Activated CD4-positive, alpha-beta T cell treated with anti-CD3 and anti-CD28 coated beads, Interleukin-2, amount 50 U/mL, for 24 hours (primary cell): ENCODE measurements at regions not wholly inside any gene's neighbourhood (a gene's known extent, or its start where the extent isn't known, plus 50 kb on each side); places are given as distances from the start of the nearest gene placed in this dataset.
"Not testable (repeated sequence)": the region's sequence is repeated elsewhere in the genome, so short reads cannot be mapped to it uniquely, and the experiment has no call there.

ENCODE experiments used
- DNase-seq, 2 donors: peaks; one replicate each; pipeline ENCODE4 v3.0.0-alpha.2; 2020; ENCODE audit warnings: low read depth in 1 of 2, low spot score in 1 of 2

DNA sequence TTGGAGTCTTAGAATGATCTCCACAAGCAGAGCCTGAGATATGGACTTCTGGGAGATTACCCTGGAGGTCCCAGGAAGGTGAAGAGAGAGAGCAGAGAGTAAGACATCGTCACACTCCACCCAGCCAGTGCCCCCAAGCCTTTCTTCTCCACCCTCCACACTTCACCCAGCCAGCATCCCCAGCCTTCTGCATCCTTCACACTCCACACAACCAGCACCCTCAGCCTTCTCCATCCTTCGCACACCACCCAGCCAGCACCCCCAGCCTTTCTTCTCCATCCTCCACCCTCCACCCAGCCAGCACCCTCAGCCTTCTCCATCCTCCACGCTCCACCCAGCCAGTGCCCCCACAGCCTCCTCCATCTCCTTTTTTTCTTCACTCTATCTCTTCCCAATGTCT lies 603.9 kb upstream of the B3GAT1 start:
- DNase-seq: no peak

GRCh38 chr11:135011313-135011712 lies 599.3 kb upstream of the B3GAT1 start:
- DNase-seq: not testable (repeated sequence)

- no peak for DNase-seq
Observed at GRCh38 chr11:135009125-135009524, 597.1 kb upstream of the B3GAT1 start.

- no peak for DNase-seq
Observed at GRCh38 chr11:135008412-135008811, 596.4 kb upstream of the B3GAT1 start.

DNA sequence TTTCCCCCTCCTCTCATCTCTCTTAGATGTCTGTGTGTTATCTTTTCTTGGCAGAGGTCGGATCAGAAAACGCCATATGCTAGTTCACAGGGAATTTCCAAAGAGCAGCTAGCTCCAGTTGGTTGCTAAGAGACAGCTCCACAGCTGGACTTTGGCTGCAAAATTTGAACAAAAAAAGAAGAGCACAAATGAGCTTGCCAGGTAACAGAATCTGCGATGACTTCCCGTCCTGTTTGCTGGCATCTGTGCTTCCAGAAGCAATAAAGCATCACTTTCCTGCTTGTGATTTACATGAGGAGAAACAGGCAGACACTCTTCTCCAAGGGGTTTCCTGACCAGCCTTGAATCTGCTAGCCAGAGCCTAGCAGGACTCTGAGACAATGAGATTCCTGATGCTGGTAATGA lies 596.0 kb upstream of the B3GAT1 start:
- DNase-seq: no peak

DNA sequence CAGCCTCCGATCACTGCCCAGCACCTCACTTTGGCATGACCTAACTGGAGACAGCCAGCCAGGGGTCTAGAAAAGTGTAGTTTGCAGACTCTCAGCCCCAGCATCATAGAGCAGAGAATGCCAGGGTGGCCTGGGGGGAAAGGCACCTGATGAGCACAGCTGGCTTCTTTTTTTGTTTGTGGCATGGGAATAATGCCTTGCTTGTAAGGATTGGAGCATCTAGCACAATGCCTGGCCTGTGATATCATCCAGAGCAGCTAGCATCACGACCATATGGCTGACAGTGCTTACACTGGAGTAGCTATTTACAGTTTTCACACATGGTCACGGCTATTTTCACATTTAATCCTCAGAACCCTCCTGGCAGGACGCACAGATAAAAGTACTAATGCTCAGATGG lies 594.8 kb upstream of the B3GAT1 start:
- DNase-seq: no peak

- no peak for DNase-seq
Observed at GRCh38 chr11:135004495-135004894, 592.5 kb upstream of the B3GAT1 start.

- no peak for DNase-seq
Observed at GRCh38 chr11:135002236-135002635, 590.2 kb upstream of the B3GAT1 start.

DNA sequence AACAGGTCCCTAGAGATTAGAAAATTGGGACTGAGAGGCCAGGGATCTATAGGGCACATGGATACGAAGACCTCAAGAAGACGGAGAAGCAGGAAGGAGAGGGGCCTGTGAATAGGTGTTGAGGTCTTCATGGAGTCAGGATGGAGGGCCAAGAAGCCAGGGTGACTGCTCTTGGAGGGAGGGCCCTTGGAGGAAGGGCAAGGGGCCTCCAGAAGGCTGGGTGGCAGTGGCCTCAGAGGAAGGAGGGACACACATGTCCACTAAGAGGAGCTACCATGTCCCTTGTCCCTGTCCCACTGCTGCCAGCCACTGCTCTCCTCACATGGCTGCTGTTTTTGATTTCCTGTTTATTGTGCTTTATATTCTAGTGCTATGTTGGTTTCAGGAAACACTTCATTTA lies 589.5 kb upstream of the B3GAT1 start:
- no peak for DNase-seq

DNA sequence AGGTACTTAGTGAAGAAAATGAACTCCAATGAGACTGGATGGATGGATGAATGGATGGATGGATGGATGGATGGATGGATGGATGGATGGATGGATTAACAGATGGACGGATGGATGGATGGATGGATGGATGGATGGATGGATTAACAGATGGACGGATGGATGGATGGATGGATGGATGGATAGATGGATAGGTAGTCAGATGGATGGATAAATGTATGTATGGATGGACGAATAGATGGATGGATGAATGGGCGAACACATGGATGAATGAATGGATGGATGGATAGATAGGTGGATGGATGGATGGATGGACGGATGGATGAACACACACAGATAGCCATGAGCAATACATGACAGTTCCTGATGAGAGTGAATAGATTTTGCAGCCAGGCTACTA lies 589.0 kb upstream of the B3GAT1 start:
- not testable (repeated sequence) for DNase-seq

DNA sequence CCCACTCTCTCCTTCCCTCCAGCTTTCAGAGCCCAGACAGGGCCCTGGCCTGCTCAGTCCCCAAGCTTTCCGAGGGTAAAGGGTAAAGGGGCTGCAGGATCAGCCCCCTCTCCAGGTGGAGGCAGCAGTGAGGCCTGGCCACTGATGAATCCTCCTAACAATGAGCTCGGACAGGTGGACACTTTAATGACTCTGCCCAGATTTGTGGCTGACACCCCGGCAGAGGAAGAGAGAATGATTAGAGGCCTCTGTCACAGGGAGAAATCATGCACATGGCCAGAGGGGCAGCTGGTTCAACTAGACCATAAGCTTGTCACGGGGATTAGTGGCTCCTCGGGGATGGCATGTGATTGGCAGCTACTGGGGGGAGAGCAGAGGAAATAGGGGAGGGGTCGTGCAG lies 587.5 kb upstream of the B3GAT1 start:
- no peak for DNase-seq

GRCh38 chr11:134997652-134998320 lies 585.7 kb upstream of the B3GAT1 start:
- DNase-seq: no peak

DNA sequence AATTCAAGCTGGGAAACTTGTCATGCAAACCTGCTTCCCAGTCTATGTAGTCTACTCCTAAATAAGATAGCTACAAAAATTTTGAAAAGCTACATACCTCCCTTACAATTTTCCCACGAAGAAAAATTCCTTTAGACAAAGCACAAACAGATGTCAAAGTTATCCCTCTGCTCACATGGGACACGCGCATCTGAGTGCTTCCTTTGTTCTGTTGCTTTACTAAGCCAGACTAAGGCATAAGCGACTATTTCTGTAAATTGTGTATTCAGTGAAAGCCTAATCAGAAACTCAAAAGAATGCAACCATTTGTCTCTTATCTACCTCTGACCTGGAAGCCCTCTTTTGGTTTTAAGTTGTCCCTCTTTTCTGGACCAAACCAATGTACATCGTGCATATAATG lies 583.7 kb upstream of the B3GAT1 start:
- no peak for DNase-seq

GRCh38 chr11:134994431-134994830 lies 582.4 kb upstream of the B3GAT1 start:
- no peak for DNase-seq

DNA sequence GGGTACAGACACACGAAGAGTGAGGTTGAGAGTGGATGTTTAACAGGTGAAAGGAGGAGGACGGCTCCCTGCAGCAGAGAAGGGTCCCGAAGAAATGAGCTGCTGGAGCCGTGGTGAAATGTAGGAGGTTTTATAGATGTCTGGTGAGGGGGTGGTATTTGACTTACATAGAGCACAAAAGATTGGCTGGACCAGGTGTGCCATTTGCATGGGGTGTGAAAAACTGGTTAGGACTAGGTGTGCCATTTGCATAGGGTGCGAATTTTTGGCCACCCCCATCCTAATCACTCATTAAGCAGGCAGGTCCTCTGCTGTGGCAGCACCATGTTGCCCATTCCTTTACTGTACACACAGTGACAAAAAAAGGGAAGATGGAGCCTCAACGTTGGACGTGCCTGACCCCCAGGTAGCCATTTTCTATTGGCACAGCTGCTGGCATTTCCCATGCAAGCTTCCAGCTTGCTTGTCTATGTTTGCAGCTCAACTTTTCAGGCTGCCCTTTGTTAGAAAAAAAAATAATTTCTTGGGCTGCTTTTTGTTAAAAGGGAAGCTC lies 581.7 kb upstream of the B3GAT1 start:
- no peak for DNase-seq

- no peak for DNase-seq
Observed at GRCh38 chr11:134992981-134993380, 580.9 kb upstream of the B3GAT1 start.

DNA sequence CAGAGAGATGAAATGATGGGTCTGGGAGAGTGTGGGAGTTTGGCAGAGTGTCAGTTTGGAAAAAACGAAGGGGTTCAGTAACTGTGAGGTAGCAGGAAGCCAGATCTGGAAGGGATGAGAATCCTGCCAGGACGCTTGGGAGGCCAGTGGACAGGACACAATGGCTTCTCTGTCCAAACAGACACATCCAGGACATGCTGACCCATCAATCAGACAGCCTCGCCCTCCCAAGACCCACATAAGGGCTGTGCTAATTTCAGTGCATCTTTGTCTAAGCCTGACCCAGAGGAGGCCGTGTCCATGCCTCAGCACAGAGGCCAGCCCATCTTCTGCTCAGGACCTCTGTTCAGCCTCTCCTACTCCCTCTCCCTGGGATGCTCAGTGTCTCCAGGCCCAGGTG lies 576.5 kb upstream of the B3GAT1 start:
- no peak for DNase-seq

GRCh38 chr11:134987822-134988221 lies 575.8 kb upstream of the B3GAT1 start:
- DNase-seq: no peak

DNA sequence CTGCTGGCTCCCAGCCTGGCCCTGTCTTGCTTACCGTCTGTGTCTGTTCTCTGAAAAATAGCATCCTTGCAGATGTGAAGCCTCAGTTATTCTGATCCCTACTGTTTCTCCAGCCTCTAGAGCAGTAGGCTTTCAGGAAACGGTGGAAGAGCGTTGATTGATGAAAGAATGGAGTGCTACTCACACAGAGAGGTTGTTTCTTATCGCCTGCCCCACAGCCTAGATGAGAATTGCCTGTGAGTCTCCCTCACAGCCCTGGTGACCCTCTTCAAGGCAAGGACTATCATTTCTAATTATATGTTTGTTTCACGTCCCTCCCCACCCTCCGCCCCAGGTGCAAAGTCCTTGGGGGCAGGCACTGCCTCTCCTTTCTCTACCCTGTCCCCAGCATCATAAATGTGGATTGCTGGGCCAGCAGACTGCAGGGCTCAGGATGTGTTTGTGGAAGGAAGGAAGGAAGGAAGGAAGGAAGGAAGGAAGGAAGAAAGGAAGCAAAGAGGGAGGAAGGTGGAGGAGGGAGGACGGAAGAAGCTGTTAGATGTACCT lies 575.3 kb upstream of the B3GAT1 start:
- DNase-seq: no peak

- no peak for DNase-seq
Observed at GRCh38 chr11:134984421-134984820, 572.4 kb upstream of the B3GAT1 start.

- not testable (repeated sequence) for DNase-seq
Observed at GRCh38 chr11:134982432-134982831, 570.4 kb upstream of the B3GAT1 start.

DNA sequence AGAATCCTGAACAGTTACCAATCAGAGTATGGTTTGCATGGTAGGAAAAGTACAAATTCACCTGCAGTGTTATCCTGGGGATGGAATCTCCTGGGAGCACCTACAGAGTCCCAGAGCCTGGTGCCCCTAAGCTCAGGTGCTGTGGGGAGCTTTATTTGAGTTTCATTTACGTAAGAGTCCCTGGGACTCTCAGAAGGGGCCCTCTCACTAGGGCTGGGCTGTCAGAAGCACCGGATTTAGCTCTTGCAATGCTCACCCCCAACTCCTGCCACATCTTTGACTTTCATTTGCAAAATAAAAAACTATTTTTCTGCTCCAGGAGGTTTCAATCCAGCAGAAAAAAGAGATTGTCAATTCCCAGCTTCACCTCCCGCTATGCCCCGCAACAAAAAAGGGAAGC lies 569.8 kb upstream of the B3GAT1 start:
- no peak for DNase-seq
